RWPE1 (cell line): ENCODE measurements at regions not wholly inside any gene's neighbourhood (a gene's known extent, or its start where the extent isn't known, plus 50 kb on each side); places are given as distances from the start of the nearest gene placed in this dataset.

Experiments used
- CTCF ChIA-PET: fragments of 350-600 bp; sonication (Branson Sonifier 250); formaldehyde crosslinking; extraction: SDS; loops from one replicate; lab custom pipeline; 2021; lab: Yijun Ruan, JAX
- POLR2A ChIA-PET: fragments of 400-600 bp; formaldehyde crosslinking; extraction: SDS; loops from one replicate; lab custom pipeline; 2020; ENCODE audit warnings: antibody characterized with exemption; ENCODE audit not compliant: low non-redundant PET; lab: Yijun Ruan, JAX
- DNase-seq: peaks from one replicate; pipeline ENCODE4 v3.0.0; 2012; ENCODE audit warnings: low spot score
- H3K27ac ChIP-seq: fragments of 450-650 bp; 2 replicates; pipeline ENCODE4 v1.5.1; 2017
- TF ChIP-seq, protein P1 (sequence below): fragments of 450-650 bp; conservative IDR thresholded peaks from 2 replicates; pipeline ENCODE4 v1.5.1; 2017; ENCODE audit warnings: low read depth, mild to moderate bottlenecking

DNA sequence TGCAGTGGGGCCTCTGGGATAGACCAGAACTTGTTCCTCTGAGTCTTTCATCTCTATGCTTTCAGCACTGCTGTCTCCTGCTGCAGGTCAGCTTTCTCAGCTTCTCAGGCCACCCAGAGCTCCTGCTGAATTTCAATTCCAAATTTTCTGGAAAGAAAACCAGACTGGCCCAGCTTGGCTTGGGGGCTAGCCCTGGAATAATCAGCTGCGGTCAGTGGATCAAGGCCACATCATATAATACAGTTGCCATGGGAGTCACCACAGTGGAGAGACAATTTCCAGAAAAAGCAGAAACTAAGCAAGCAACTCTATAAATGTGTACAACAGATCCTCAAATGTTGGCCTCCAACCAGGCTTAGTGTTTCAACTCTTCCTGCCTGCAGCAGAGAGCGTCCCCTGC, 91.1 kb upstream of the SLC24A5 start:
- no peak overlapping the region for H3K27ac ChIP-seq
- TF ChIP-seq, protein P1, sequence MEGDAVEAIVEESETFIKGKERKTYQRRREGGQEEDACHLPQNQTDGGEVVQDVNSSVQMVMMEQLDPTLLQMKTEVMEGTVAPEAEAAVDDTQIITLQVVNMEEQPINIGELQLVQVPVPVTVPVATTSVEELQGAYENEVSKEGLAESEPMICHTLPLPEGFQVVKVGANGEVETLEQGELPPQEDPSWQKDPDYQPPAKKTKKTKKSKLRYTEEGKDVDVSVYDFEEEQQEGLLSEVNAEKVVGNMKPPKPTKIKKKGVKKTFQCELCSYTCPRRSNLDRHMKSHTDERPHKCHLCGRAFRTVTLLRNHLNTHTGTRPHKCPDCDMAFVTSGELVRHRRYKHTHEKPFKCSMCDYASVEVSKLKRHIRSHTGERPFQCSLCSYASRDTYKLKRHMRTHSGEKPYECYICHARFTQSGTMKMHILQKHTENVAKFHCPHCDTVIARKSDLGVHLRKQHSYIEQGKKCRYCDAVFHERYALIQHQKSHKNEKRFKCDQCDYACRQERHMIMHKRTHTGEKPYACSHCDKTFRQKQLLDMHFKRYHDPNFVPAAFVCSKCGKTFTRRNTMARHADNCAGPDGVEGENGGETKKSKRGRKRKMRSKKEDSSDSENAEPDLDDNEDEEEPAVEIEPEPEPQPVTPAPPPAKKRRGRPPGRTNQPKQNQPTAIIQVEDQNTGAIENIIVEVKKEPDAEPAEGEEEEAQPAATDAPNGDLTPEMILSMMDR, result no peak
- no peak for DNase-seq
- CTCF ChIA-PET, result interaction anchor here (0.6 kb wide), 1 partner anchor 158 kb away, joined by 6 read pairs; no protein-coding TSS in a partner anchor
- POLR2A ChIA-PET, result no interaction called here

DNA sequence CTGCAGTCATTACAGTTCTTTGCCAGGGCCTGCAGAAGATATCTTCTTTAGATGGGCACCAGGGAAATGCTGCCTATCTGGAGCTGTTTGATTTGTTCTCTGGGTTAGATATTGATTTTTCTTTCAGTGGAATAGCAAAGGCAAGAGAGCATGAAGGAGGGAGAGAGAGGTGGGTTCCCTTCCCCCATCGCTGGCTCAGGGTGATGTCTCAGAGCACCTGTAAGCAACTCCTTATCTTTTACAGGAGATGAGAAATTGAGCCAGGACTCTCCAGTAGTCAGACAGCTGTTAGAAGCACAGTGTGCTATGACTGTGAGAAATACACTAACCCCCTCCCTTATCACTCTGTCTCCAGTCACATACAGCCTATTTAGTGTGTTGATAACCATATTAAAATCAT, 89.3 kb upstream of the SLC24A5 start:
- POLR2A ChIA-PET, result no interaction called here
- no peak for DNase-seq
- H3K27ac ChIP-seq, result no peak overlapping the region
- CTCF ChIA-PET, result no interaction called here
- TF ChIP-seq, protein P1, result no peak

DNA sequence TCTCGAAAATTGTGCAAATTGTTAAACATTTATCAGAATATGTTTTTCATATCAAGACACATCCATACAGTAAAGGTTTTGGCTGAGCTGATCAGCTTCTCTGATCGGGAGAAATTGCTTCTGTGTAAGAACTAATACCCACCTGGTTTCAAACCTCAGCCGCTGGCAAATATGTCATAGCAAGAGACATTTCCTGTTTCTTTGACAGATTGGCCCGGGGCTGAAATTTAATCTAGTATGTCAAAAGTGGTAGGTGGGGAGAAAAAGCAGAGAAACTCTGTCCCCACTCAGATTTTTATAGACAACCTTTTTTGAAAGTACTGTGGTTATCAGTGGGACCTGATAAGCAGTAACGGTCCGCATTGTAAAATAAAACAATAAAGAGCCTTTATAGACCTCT, 88.8 kb upstream of the SLC24A5 start:
- CTCF ChIA-PET, result no interaction called here
- no peak for DNase-seq
- TF ChIP-seq, protein P1, result no peak
- H3K27ac ChIP-seq, result no peak overlapping the region
- POLR2A ChIA-PET, result no interaction called here

DNA sequence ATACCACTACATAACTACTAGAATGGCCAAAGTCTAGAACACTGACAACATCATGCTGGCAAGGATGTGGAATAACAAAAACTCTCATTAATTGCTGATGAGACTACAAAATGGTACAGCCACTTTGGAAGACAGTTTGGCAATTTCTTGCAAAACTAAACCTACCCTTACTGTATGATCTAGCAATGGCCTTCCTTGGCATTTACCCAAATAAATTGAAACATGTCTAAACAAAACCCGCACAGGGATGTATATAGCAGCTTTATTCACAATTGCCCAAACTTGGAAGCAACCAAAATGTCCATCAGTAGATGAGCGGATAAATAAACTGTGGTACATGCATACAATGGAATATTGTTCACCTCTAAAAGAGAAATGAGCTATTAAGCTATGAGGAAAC, 87.9 kb upstream of the SLC24A5 start:
- DNase-seq, result no peak
- CTCF ChIA-PET, result no interaction called here

DNA sequence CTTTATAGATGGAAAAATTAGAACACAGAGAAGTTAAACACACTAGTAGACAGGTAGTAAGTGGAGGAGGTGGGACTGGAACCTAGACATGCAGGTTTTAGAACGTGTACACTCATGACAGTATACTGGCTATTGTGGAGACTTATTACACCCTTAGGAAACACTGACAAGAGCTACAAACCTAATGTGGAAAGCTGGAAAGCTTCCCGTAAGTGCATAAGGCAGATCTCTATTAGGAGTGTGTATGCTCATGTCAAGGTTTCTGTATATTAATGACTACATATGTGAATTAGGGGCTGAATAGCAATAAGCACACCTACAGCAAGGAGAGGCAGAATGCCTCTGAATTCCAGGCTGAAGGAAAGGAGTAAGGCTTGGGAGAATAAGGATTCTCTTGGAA, 82.6 kb upstream of the SLC24A5 start:
- ChIA-PET CTCF (no interaction called here), POLR2A (no interaction called here)
- H3K27ac ChIP-seq, result no peak overlapping the region
- TF ChIP-seq, protein P1, result no peak
- DNase-seq, result no peak

More for the DNA sequence above, 87.9 kb upstream of the SLC24A5 start:
- TF ChIP-seq, protein P1, result no peak
- H3K27ac ChIP-seq, result no peak overlapping the region
- POLR2A ChIA-PET, result no interaction called here

DNA sequence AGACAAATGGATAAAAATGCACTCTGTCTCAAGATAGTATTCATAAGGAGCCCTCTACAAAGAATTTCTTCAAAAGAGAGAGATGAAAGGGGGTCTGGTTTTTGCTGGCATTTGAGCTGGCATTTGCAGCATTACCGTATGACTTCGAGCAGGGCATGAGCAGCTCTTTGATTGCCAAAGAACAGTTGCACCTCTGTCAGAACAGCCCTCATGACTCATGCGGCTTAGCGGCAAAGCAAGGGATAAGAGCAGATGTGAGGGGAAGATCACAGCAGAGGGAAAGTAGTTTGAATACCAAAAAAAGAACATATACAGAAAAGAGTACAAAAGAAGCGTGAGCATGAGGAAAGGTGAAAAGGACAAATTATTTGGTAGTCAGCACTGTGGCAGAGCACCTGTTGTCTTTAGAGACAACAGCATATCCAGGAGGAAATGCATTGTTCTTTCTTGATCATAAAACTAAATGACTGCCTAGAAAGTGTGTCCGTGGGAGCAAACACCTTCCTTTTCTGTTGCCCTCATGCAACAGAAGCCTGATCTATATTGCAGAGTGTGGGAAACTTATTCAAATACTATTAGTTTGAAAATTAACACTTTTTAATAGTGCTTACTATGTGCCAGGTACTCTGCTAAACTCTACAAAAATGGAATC, 80.5 kb upstream of the SLC24A5 start:
- DNase-seq, result peak; percentile 72
- TF ChIP-seq, protein P1, result no peak
- POLR2A ChIA-PET, result no interaction called here
- CTCF ChIA-PET, result interaction anchor here (0.6 kb wide), 1 partner anchor 328 kb away, joined by 4 read pairs; no protein-coding TSS in a partner anchor
- H3K27ac ChIP-seq, result no peak overlapping the region
